Erythroblast (primary cell): ENCODE measurements at regions not wholly inside any gene's neighbourhood (a gene's known extent, or its start where the extent isn't known, plus 50 kb on each side); places are given as distances from the start of the nearest gene placed in this dataset.

Experiments
- GATA1 ChIP-seq: IDR thresholded peaks from 2 replicates; pipeline ENCODE4 v1.6.1; 2011; ENCODE audit warnings: low read depth, mild to moderate bottlenecking, control low read depth, low read length, moderate library complexity
- POLR2A ChIP-seq: IDR thresholded peaks from 2 replicates; pipeline ENCODE4 v1.6.1; 2011; ENCODE audit warnings: mild to moderate bottlenecking, low read length

DNA sequence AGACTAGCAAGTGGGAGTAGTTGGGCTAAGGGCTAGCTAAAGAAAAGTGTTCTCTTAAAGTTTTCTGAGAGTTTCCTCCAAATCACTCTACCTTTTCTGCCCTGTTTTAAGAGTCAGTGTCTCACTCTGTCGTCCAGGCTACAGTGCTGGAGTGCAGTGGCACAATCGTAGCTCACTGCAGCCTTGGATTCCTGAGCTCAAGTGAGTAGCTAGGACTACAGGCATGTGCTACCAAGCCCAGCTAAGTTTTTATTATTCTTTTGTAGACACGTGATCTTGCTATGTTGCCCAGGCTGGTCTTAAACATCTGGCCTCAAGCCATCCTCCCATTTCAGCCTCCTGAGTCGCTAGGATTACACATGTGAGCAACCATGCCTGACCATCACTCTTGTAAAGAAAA lies 378.9 kb downstream of the CAAP1 start:
- TF ChIP-seq POLR2A: no peak
- TF ChIP-seq GATA1: no peak
